Fibroblast of skin of scalp (primary cell): ENCODE measurements at regions not wholly inside any gene's neighbourhood (a gene's known extent, or its start where the extent isn't known, plus 50 kb on each side); places are given as distances from the start of the nearest gene placed in this dataset.
"Not testable (repeated sequence)": the region's sequence is repeated elsewhere in the genome, so short reads cannot be mapped to it uniquely, and the experiment has no call there.

Experiments
- DNase-seq: peaks from one replicate; pipeline ENCODE4 v3.0.0-alpha.2; 2013

DNA sequence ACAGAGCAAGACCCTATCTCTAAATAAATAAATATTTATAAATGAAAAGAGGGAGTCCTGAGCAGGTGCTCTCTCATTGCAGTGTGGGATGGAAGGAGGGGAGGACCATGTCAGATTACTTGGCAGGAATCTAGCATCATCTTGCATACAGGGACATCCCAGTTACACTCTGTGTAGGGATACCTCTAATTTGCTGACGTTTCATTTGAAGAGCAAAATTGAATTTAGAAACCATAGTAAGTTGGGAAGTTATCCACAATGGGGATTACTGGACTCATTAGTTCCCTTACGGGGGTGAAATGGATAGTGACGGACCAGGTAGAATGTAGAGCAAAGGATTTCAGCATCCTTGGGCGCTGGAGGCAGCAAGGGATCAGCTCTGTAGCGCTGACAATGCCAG lies 52.1 kb downstream of the ARHGEF18 start:
- DNase-seq = no peak

DNA sequence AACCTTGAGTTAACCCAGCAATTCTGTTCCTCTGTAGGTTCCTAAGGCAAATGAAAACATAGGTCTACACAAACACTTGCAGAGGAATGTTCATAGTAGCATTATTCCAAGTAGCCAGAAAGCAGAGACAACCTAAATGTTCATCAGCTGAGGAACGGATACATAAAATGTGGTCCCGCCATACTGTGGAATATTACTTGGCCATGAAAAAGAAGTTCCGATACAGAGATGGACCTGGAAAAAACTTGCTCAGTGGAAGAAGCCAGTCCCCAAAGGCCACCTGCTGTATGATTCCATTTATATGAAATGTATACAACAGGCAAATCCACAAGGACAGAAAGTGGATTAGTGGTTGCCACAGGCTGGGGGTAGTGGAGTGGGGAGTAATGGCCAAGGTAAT lies 53.0 kb downstream of the ARHGEF18 start:
- no peak for DNase-seq

DNA sequence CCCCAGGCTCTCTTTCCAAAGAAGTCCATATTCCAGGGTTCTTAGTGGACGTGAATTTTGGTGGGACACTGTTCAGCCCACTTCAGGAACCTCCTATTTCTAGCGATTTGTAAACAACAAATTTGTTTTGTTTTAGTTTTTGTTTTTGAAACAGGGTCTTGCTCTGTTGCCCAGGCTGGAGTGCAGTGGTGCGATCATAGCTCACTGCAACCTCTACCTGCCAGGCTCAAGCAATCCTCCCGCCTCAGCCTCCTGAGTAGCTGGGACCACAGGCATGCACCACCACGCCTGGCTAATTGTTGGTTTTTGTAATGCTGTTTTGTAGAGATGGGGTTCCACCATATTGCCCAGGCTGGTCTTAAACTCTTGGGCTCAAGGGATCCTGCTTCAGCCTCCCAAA lies 56.7 kb downstream of the ARHGEF18 start:
- not testable (repeated sequence) for DNase-seq

DNA sequence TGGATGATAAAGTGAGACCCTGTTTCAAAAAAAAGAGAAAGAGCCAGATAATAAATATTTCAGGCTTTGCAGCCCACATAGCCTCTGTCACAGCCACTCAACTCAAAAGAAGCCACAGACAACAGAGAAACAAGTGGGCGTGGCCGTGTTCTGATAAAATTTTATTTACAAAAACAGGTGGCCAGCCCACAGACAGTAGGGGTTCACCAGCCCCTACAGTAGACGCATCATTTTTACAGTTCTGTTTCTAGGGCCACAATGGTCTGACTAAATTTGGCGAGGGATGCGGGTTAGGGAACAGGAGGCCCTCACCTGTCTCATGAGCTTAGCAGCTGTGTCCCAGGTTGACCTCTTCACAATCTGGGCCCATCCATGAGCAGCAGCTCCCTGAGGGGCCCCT lies 59.5 kb downstream of the ARHGEF18 start:
- DNase-seq = no peak

DNA sequence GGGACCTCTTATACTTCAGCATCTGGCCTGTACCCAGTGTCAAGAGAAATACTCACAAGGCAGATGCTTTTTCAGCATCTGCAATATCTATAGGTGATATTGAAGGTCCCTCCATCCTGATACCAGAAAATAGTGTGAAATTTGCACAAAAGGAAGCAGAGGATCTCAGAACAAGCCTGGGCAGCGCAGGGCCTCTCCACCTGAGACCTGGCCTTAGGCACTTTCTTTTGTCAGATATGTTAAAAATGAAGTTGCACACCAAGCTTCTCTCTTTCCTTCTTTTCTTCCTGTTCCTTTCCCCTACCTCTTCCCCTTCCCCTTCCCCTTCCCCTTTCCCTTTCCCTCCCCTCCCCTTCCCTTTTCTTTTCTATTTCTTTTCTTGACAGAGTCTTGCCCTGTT lies 62.2 kb downstream of the ARHGEF18 start:
- DNase-seq = no peak

DNA sequence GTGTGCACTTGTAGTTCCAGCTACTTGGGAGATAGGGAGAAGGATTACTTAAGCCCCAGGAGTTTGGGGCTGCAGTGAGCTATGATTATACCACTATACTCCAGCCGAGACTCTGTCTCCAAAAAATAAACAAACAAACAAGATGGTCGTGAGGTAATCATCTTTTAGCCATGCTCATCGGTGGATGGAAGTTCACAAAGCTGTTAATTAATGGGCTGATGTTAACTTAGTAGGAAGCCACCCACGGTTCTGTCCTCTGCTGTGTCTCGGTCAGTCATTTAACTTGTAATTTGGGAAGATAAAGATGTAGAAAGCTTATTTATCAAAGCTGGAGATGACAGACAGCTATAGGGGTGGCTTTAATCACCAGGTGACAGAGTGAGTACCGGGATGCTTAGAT lies 64.9 kb downstream of the ARHGEF18 start:
- DNase-seq = no peak

DNA sequence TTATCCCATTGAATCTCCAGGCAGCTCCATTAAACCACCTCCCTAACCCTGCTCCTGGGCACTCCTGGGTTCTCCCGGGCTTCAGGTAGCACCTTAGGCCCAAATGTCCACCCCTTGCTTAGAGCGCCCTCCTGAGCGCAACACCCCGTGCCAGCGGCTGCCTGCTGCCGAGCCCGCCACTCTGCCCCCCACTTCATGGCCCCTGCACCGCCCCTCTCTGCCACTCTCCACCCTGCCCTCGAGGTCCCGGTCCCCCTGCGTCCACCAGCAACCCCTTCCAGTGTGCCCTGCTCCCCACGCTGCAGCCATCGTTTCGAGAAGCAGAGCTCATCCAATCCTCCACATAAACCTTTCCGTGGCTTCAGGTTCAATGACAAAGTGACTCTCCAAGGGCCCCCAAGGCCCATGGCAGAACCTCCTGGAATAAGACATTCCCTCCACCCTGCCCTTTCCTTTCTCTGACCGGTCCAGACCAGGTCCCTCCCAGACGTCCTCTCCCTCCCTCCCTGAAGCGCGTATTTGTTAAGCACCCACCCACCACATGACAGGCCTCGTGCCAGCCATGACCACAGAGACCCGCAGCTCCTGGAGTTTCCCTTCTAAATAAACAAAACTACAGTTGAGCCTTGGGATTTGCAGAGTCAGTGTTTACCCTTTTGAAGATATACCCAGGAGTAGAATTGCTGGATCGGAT lies 66.6 kb downstream of the ARHGEF18 start:
- DNase-seq = peak; percentile 29

DNA sequence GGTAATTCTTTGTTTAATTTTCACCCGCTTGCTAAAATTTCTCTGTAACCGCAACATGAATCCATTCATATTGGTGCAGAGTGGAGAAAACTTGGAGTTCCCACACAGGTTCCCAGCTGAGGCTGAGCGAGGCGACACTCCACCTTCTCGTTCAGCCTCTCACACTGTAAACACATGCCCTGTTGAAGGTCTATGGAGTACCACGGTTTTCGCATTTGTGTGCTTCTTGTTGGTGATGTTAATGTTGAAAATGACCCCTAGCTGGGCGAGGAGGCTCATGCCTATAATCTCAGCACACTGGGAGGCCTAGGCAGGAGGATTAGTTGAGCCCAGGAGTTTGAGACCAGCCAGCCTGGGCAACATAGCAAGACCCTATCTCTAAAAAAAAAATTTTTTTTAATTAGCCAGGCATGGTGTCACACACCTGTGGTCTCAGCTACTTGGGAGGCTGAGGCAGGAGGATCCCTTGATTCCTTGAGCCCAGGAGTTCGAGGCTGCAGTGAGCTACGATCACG lies 67.2 kb downstream of the ARHGEF18 start:
- no peak for DNase-seq

DNA sequence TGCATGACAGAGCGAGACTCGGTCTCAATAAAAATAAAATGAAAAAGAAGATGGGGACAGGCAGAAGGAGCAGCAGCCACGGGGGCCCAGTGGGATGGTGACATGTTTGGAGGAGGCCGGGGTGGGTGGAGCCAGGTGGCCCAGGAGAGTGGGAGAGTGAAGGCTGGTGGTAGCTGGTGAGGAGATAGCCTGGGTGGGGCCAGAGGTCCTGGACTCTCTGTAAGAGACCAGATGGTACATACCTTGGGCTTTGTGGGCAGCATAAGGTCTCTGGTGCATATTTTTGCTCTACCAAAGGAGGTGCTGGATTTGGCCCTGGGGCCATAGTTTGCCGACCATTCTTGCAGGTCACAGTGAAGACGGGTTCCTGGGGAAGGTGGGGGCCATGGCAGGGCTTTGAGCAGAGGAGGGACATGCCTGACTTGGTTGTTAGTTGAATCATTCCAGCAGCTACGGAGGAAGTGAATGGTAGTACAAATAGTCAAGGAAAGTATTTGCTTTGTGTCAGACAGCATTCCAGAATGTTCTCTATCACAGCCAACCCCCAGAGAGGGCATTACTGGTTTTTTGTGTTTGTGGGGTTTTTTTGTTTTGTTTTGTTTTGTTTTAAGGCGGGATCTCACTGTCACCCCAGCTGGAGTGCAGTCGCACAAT lies 69.1 kb downstream of the ARHGEF18 start:
- DNase-seq = peak; percentile 19

DNA sequence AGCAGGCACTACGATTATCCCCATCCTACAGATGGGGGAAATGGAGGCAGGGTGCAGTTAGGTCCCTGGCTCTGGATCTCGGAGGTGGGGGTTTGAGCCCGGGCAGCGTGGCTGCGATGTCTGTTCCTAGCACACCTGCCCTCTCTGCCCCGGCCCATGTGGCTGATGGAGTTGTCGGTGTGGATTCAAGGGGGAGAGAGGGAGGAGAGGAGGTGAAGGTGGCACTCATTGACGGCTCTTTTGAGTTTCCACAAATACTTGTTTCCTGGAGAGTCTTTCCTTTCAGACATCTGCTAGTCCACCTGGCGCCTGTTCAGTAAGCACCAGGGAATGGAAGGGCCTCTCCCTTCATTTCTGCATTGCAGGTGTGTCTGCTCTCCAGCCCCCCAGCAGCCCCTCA lies 69.9 kb downstream of the ARHGEF18 start:
- no peak for DNase-seq

DNA sequence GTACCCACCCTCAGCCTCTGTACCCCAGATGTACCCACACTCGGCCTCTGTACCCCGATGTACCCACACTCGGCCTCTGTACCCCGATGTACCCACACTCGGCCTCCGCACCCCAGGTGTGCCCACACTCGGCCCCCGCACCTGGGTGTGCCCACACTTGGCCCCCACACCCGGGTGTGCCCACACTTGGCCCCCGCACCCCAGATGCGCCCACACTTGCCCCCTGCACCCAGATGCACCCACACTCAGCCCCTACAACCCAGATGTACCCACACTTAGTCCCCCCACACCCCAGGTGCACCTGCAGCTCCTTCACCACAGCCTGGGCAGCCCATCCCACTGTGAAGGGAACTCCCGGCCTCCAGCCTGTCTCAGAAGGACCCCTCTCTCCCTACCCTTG lies 69.7 kb downstream of the PEX11G start:
- DNase-seq = no peak

DNA sequence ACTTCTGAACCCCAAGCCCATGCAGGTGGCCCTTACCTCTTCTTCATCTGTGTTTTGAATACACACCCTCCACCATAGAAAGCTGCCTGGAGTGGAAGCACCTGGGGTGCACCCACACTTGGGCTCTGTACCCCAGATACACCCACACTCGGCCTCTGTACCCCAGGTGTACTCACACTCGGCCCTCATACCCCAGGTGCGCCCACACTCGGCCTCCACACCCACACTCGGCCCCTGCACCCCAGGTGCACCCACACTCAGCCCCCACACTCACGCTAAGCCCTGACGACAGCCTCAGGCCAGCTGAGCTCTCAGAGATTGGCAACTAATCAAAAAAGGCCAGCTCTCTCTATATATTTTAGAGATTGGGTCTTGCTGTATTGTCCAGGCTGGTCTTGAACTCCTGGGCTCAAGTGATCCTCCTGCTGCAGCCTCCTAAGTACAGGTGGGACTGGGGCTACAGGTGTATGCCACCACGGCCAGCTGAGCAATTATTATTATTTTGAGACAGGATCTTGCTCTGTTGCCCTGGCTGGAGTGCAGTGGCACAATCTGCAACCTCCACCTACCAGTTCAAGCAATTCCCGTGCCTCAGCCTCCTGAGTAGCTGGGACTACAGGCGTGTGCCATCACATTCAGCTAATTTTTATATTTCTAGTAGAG lies 68.9 kb downstream of the PEX11G start:
- DNase-seq = no peak

DNA sequence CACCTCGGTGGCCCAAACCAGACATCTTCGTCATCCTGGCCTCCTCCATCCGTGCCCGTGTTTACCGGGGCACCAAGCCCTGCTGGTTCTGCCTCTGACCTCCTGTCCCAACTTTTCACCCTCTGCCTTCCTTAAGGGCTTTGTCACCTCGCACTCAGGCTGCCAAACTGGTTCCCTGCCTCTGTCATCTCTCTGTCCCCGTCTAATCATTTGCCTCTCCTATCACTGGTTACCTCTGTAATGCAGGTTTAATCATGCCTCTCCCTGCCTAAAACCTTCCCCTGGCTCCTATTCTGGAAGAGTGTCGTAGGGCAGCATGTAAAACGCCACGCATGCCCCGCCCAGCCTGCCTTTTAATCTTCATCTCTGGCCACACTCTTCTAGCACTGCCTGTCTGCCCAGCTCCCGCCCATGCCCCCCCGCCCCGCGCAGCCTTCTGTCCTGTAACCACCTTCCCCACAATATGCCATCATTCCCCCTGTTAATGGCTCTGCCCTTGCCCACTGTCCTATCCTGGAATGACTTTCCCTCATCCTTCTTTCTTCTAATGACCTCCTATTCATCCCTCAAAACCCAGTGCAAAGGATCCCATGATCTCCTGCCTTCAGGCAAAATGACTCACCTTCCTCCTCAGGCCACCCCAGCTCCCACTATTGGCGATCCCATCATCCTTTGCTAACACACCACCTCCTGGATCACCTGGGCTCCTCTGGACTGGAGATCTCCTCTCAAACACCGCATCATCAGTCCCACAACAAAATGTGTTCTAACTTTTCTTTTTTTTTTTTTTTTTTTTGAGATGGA lies 66.7 kb downstream of the PEX11G start:
- no peak for DNase-seq
